Nephron (organoid): ENCODE measurements at regions not wholly inside any gene's neighbourhood (a gene's known extent, or its start where the extent isn't known, plus 50 kb on each side); places are given as distances from the start of the nearest gene placed in this dataset.

Experiments
- H3K27ac Mint-ChIP-seq, 3 experiments: 2 replicates each; pipeline ENCODE4 v1.8.0; 2020; ENCODE audit warnings: mixed read lengths in 3 of 3, mild to moderate bottlenecking in 2 of 3, moderate library complexity in 1 of 3
- H3K27me3 Mint-ChIP-seq: 2 replicates; pipeline ENCODE4 v1.8.0; 2021; ENCODE audit warnings: low read depth, mild to moderate bottlenecking, moderate library complexity, mixed read lengths
- H3K36me3 Mint-ChIP-seq: 2 replicates; pipeline ENCODE4 v1.8.0; 2020; ENCODE audit warnings: low read depth, mixed read lengths
- H3K4me1 Mint-ChIP-seq: 2 replicates; pipeline ENCODE4 v1.8.0; 2020; ENCODE audit warnings: mixed read lengths
- H3K4me3 Mint-ChIP-seq, 3 experiments: 2 replicates each; pipeline ENCODE4 v1.8.0; 2020; ENCODE audit warnings: mild to moderate bottlenecking in 3 of 3, mixed read lengths in 3 of 3, moderate library complexity in 2 of 3
- H3K9me3 Mint-ChIP-seq: 2 replicates; pipeline ENCODE4 v1.8.0; 2020; ENCODE audit warnings: mixed read lengths
- TF ChIP-seq, protein P1 (sequence below), 3 experiments: fragments of 200-600 bp; sonication (generic); IDR thresholded peaks; one replicate each; pipeline ENCODE4 v1.5.0; 2021; ENCODE audit warnings: antibody characterized with exemption in 3 of 3; ENCODE audit not compliant: unreplicated experiment in 3 of 3

- no peak overlapping the region for H3K4me3 Mint-ChIP-seq
- H3K4me1 Mint-ChIP-seq, result peaks cover 6% of the 10 kb centered on the region
- peaks cover 26% of the 10 kb centered on the region for H3K27me3 Mint-ChIP-seq
- H3K27ac Mint-ChIP-seq, result no peak overlapping the region
- peaks cover 2% of the 10 kb centered on the region for H3K9me3 Mint-ChIP-seq
- TF ChIP-seq, protein P1, sequence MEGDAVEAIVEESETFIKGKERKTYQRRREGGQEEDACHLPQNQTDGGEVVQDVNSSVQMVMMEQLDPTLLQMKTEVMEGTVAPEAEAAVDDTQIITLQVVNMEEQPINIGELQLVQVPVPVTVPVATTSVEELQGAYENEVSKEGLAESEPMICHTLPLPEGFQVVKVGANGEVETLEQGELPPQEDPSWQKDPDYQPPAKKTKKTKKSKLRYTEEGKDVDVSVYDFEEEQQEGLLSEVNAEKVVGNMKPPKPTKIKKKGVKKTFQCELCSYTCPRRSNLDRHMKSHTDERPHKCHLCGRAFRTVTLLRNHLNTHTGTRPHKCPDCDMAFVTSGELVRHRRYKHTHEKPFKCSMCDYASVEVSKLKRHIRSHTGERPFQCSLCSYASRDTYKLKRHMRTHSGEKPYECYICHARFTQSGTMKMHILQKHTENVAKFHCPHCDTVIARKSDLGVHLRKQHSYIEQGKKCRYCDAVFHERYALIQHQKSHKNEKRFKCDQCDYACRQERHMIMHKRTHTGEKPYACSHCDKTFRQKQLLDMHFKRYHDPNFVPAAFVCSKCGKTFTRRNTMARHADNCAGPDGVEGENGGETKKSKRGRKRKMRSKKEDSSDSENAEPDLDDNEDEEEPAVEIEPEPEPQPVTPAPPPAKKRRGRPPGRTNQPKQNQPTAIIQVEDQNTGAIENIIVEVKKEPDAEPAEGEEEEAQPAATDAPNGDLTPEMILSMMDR (IDR thresholded peaks at IDR 0.05; ENCODE audit: unreplicated experiment in 3 of 3), result no peak
- no peaks in the 10 kb centered on the region for H3K36me3 Mint-ChIP-seq
Observed at GRCh38 chr3:13696699-13697098, 147.8 kb downstream of the FBLN2 start.

- H3K27me3 Mint-ChIP-seq, result peaks cover 29% of the 10 kb centered on the region
- H3K9me3 Mint-ChIP-seq, result peaks cover 2% of the 10 kb centered on the region
- no peak overlapping the region for H3K27ac Mint-ChIP-seq
- no peaks in the 10 kb centered on the region for H3K36me3 Mint-ChIP-seq
- TF ChIP-seq, protein P1 (IDR thresholded peaks at IDR 0.05; ENCODE audit: unreplicated experiment in 3 of 3), result no peak
- H3K4me3 Mint-ChIP-seq, result no peak overlapping the region
- H3K4me1 Mint-ChIP-seq, result peaks cover 23% of the 10 kb centered on the region
Observed at GRCh38 chr3:13693441-13693840, 144.5 kb downstream of the FBLN2 start.

- H3K36me3 Mint-ChIP-seq, result no peaks in the 10 kb centered on the region
- peaks cover 2% of the 10 kb centered on the region for H3K9me3 Mint-ChIP-seq
- H3K27ac Mint-ChIP-seq, result no peak overlapping the region
- no peak overlapping the region for H3K4me3 Mint-ChIP-seq
- peaks cover 43% of the 10 kb centered on the region for H3K4me1 Mint-ChIP-seq
- H3K27me3 Mint-ChIP-seq, result peaks cover 36% of the 10 kb centered on the region
- TF ChIP-seq, protein P1 (IDR thresholded peaks at IDR 0.05; ENCODE audit: unreplicated experiment in 3 of 3), result no peak
Observed at GRCh38 chr3:13690636-13691035, 141.7 kb downstream of the FBLN2 start.

- no peak overlapping the region for H3K4me3 Mint-ChIP-seq
- peaks cover 43% of the 10 kb centered on the region for H3K4me1 Mint-ChIP-seq
- TF ChIP-seq, protein P1 (IDR thresholded peaks at IDR 0.05; ENCODE audit: unreplicated experiment in 3 of 3), result no peak
- peak overlapping the region in 1 of 3 experiments; percentile 27 for H3K27ac Mint-ChIP-seq
- H3K9me3 Mint-ChIP-seq, result peaks cover 2% of the 10 kb centered on the region
- peaks cover 40% of the 10 kb centered on the region for H3K27me3 Mint-ChIP-seq
- H3K36me3 Mint-ChIP-seq, result no peaks in the 10 kb centered on the region
Observed at GRCh38 chr3:13689373-13690260, 140.7 kb downstream of the FBLN2 start.

DNA sequence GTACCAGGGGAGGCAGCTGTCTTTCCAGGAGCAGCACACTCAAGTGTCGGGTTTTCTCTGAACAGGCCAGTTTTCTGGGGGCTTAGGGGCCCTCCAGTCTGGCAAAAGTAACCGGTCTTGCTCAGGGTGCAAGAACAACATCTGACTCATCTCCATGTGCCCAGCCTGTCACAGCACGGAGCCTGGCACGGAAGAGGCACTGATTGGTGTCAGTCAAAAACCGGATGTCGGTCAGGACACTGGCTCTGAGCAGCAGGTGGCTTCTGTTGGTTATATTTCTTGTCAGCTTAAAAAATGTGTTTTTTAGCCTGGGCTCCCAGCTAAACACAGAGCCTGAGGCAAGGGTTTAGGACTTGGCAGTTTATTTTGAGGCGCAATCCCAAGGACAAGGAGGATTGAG, 139.9 kb downstream of the FBLN2 start:
- peaks cover 43% of the 10 kb centered on the region for H3K4me1 Mint-ChIP-seq
- H3K36me3 Mint-ChIP-seq, result no peaks in the 10 kb centered on the region
- peaks cover 43% of the 10 kb centered on the region for H3K27me3 Mint-ChIP-seq
- peaks cover 2% of the 10 kb centered on the region for H3K9me3 Mint-ChIP-seq
- H3K4me3 Mint-ChIP-seq, result no peak overlapping the region
- TF ChIP-seq, protein P1 (IDR thresholded peaks at IDR 0.05; ENCODE audit: unreplicated experiment in 3 of 3), result no peak
- H3K27ac Mint-ChIP-seq, result no peak overlapping the region

DNA sequence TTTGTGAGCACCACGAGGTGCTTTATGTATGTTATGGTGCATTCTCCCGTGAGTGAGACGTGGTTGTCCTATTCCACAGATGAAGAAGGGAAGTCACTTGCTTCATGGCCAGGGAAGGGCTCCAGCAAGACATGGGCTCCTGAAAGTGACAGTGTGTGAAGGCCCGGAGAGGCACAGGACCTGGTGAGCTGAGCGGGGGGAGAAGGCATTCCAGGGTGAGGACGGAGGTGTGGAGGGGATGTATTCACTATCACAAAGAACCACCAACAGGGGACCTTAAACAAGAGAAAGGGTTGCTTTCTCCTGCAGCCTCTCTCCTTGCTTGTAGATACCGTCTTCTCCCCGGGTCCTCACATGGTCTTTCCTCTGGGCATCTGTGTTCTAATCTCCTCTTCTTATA, 139.1 kb downstream of the FBLN2 start:
- H3K27me3 Mint-ChIP-seq, result peaks cover 46% of the 10 kb centered on the region
- no peaks in the 10 kb centered on the region for H3K36me3 Mint-ChIP-seq
- no peak overlapping the region for H3K4me3 Mint-ChIP-seq

More for the DNA sequence above, 139.1 kb downstream of the FBLN2 start:
- TF ChIP-seq, protein P1 (IDR thresholded peaks at IDR 0.05; ENCODE audit: unreplicated experiment in 3 of 3), result no peak
- peak overlapping the region in 1 of 3 experiments; percentile 6 for H3K27ac Mint-ChIP-seq
- peaks cover 39% of the 10 kb centered on the region for H3K4me1 Mint-ChIP-seq
- peaks cover 2% of the 10 kb centered on the region for H3K9me3 Mint-ChIP-seq
